Activated T-cell treated with anti-CD3 and anti-CD28 coated beads, Interleukin-2, amount 50 U/mL, for 4 hours (primary cell): ENCODE measurements at regions not wholly inside any gene's neighbourhood (a gene's known extent, or its start where the extent isn't known, plus 50 kb on each side); places are given as distances from the start of the nearest gene placed in this dataset.

Experiments used
- ATAC-seq, 2 donors: fragments of 200-7000 bp; cut with Tn5 transposase; one replicate each; pipeline ENCODE4 v1.10.0; 2021
- DNase-seq: peaks from one replicate; pipeline ENCODE4 v3.0.0-alpha.2; 2020
- H3K27me3 Mint-ChIP-seq: one replicate; pipeline ENCODE4 v1.8.0; 2021; ENCODE audit warnings: low read depth, mixed read lengths
- H3K36me3 Mint-ChIP-seq: one replicate; pipeline ENCODE4 v1.8.0; 2022; ENCODE audit warnings: mixed read lengths; ENCODE audit not compliant: insufficient read depth
- H3K4me1 Mint-ChIP-seq: one replicate; pipeline ENCODE4 v1.8.0; 2021; ENCODE audit warnings: low read depth, mixed read lengths
- H3K4me3 Mint-ChIP-seq: one replicate; pipeline ENCODE4 v1.8.0; 2021; ENCODE audit warnings: mild to moderate bottlenecking, moderate library complexity, mixed read lengths
- H3K9me3 Mint-ChIP-seq: one replicate; pipeline ENCODE4 v1.8.0; 2021; ENCODE audit warnings: mixed read lengths

DNA sequence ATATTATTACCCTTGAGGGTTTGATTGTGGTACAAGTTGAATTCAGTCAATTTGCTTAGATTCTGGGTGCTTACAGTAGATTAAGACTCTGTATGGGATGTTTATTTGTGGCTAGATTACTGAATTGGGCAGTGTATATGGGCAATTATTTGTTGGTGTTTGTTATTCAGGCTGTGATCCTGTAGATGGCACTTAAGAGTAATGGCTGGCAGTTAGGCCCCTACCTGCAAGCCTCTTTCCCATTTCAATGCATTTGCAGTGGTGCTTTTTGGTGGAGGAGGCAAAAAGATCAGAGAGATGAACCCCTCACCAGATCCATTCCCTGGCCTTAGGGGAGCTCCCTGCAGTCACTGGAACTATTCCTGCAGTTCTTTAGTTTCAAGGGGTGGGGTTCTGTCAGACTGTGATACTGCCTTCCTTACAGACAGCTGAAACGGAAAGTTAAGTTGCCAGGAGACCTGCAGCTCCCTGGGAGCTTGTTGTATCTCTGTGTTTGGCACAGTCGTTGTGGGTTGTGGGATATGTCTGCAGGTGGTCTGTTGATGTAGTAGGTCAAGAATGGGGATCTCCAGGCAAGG is 199.5 kb downstream of the AASDHPPT start:
- Mint-ChIP-seq H3K4me3 (no peak overlapping the region), H3K4me1 (no peaks in the 10 kb centered on the region), H3K27me3 (no peaks in the 10 kb centered on the region), H3K36me3 (no peaks in the 10 kb centered on the region), H3K9me3 (peaks cover 5% of the 10 kb centered on the region)
- DNase-seq: no peak
- ATAC-seq: no peak

- H3K4me1 Mint-ChIP-seq: no peaks in the 10 kb centered on the region
- no peaks in the 10 kb centered on the region for H3K27me3 Mint-ChIP-seq
- H3K9me3 Mint-ChIP-seq: peaks cover 5% of the 10 kb centered on the region
- DNase-seq (no peak), ATAC-seq (no peak)
- H3K4me3 Mint-ChIP-seq: no peak overlapping the region
- no peaks in the 10 kb centered on the region for H3K36me3 Mint-ChIP-seq
These were observed 200.0 kb downstream of the AASDHPPT start for GRCh38 chr11:106277484-106277883.

DNA sequence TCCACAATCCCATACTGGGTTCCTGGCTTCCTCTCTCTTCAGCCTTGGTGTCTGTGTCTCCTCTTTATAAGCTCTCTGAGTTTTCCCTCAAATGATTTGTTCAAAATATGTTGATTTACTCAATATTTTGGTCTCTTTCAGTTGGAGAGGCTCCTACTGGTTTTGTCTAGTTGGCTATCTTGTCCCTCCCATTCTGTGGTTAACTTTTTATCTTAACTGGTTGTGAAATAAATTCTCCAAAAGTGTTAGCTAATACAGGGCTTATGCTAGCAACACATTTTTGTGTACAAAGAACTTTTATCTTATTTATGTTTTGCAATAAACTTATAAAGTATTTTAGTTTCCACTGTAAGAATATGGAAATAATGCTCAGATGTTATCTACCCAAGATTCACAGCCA is 200.9 kb downstream of the AASDHPPT start:
- no peak for ATAC-seq
- Mint-ChIP-seq H3K4me3 (no peak overlapping the region), H3K27me3 (no peaks in the 10 kb centered on the region), H3K4me1 (no peaks in the 10 kb centered on the region), H3K9me3 (peaks cover 1% of the 10 kb centered on the region), H3K36me3 (no peaks in the 10 kb centered on the region)
- no peak for DNase-seq

- H3K27me3 Mint-ChIP-seq: no peaks in the 10 kb centered on the region
- H3K9me3 Mint-ChIP-seq: no peaks in the 10 kb centered on the region
- ATAC-seq: no peak
- DNase-seq: no peak
- H3K4me3 Mint-ChIP-seq: no peak overlapping the region
- H3K36me3 Mint-ChIP-seq: no peaks in the 10 kb centered on the region
- H3K4me1 Mint-ChIP-seq: no peaks in the 10 kb centered on the region
These were observed 202.6 kb downstream of the AASDHPPT start for GRCh38 chr11:106280036-106280435.

DNA sequence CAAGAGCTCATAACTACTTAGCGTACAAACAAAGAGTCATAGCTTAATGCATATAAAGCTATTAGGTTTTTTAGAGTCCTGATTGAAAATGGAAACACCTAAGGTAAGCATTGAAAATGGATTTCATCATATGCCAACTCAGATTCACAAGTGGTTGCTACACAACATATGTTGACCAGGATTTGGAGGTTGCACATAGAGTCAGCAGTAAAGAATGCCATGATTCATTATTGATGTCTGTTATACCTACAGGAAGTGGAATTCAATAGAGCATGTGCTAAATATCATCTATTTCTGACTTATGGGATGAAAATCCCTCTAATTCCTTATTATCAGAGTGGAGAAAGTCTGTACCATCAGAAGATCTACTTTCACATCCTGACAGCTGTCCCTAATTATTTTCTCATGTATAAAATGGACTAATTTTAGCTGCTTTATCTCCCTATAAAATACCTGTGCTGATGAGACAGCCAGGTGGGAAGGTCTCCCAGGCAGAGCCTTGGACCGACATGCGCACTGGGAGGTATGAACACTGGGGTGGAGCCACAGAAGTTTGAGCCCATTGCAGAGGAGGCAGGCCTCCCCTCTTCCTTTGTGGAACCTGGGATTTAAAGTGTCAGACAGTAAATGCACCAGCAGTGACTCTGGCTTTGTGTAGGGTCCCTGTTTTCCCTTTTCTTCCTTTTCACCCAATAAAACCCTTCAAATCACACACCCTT is 204.2 kb downstream of the AASDHPPT start:
- Mint-ChIP-seq H3K27me3 (no peaks in the 10 kb centered on the region), H3K9me3 (no peaks in the 10 kb centered on the region), H3K36me3 (no peaks in the 10 kb centered on the region), H3K4me1 (no peaks in the 10 kb centered on the region), H3K4me3 (no peak overlapping the region)
- DNase-seq (no peak), ATAC-seq (no peak)

DNA sequence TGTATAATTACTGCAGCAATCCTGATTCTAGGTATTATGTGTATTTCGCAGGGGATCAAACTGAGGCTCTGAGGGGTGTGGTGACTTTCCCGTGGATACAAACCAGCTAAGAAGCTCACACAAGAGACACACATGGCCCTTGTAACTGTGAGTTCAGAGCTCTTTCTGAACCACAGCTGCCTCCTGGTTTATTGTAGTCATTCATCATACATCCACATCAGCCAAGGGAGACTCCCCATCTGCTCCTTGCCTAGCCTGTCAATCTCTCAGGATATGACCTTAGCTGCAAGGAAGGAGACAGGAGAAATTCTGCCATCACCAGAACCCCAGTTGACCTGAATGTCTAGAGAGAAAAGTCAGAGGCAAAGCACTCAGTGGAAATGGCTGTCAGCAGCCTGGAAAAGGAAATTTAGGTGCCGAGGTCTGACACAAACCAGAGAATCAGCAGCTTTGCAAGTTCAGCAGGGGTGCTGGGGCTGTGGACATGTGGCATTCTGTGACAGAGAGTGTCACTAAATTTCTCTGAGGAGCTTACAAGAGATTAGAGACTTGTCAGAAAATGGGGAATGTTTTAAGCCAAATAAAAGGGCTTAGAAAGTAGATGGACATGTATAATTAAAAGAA is 209.5 kb downstream of the AASDHPPT start:
- no peak for ATAC-seq
- no peaks in the 10 kb centered on the region for H3K27me3 Mint-ChIP-seq
- H3K36me3 Mint-ChIP-seq: no peaks in the 10 kb centered on the region
- H3K9me3 Mint-ChIP-seq: no peaks in the 10 kb centered on the region
- H3K4me1 Mint-ChIP-seq: no peaks in the 10 kb centered on the region
- DNase-seq: no peak
- no peak overlapping the region for H3K4me3 Mint-ChIP-seq

- H3K4me1 Mint-ChIP-seq: no peaks in the 10 kb centered on the region
- no peak for ATAC-seq
- no peaks in the 10 kb centered on the region for H3K36me3 Mint-ChIP-seq
- DNase-seq: no peak
- no peak overlapping the region for H3K4me3 Mint-ChIP-seq
- no peaks in the 10 kb centered on the region for H3K27me3 Mint-ChIP-seq
- no peaks in the 10 kb centered on the region for H3K9me3 Mint-ChIP-seq
These were observed 210.6 kb downstream of the AASDHPPT start for GRCh38 chr11:106288057-106288456.

GRCh38 chr11:106288822-106289387 is 211.4 kb downstream of the AASDHPPT start:
- DNase-seq (no peak), ATAC-seq (no peak)
- Mint-ChIP-seq H3K27me3 (no peaks in the 10 kb centered on the region), H3K9me3 (no peaks in the 10 kb centered on the region), H3K36me3 (no peaks in the 10 kb centered on the region), H3K4me3 (no peak overlapping the region), H3K4me1 (no peaks in the 10 kb centered on the region)

GRCh38 chr11:106292526-106292925 is 215.1 kb downstream of the AASDHPPT start:
- Mint-ChIP-seq H3K27me3 (no peaks in the 10 kb centered on the region), H3K4me1 (no peaks in the 10 kb centered on the region), H3K36me3 (no peaks in the 10 kb centered on the region), H3K9me3 (no peaks in the 10 kb centered on the region), H3K4me3 (no peak overlapping the region)
- no peak for DNase-seq
- no peak for ATAC-seq

- H3K9me3 Mint-ChIP-seq: peaks cover 7% of the 10 kb centered on the region
- no peak overlapping the region for H3K4me3 Mint-ChIP-seq
- no peaks in the 10 kb centered on the region for H3K4me1 Mint-ChIP-seq
These were observed 218.5 kb downstream of the AASDHPPT start for GRCh38 chr11:106295974-106296373.

GRCh38 chr11:106302416-106302815 is 225.0 kb downstream of the AASDHPPT start:
- H3K9me3 Mint-ChIP-seq: peaks cover 30% of the 10 kb centered on the region
- H3K36me3 Mint-ChIP-seq: no peaks in the 10 kb centered on the region
- no peaks in the 10 kb centered on the region for H3K27me3 Mint-ChIP-seq
- DNase-seq (no peak), ATAC-seq (no peak)
- H3K4me3 Mint-ChIP-seq: no peak overlapping the region
- no peaks in the 10 kb centered on the region for H3K4me1 Mint-ChIP-seq

More at GRCh38 chr11:106295974-106296373, 218.5 kb downstream of the AASDHPPT start:
- DNase-seq (no peak), ATAC-seq (no peak)
- H3K36me3 Mint-ChIP-seq: no peaks in the 10 kb centered on the region
- no peaks in the 10 kb centered on the region for H3K27me3 Mint-ChIP-seq

DNA sequence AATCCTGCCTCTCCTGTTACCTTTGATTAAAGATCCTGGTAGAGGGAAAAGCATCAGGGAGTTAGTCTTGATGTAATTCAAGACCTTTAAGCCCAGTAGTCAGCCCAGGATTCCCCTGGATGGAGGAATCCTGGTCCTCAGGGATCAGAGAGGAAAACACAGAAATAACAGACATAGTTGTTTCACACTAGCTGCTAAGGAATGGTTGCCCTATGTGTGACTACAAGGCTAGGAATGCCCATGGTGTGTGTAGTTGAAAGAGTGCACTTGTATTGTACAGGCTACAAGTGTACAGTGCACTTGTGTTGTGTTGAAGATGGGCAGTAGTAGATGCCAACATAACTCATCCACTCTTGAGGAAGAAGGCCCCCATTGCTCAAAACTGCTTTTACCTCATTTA is 226.8 kb downstream of the AASDHPPT start:
- DNase-seq: no peak
- ATAC-seq: no peak
- peaks cover 23% of the 10 kb centered on the region for H3K9me3 Mint-ChIP-seq
- no peaks in the 10 kb centered on the region for H3K36me3 Mint-ChIP-seq
- no peaks in the 10 kb centered on the region for H3K4me1 Mint-ChIP-seq
- no peaks in the 10 kb centered on the region for H3K27me3 Mint-ChIP-seq
- no peak overlapping the region for H3K4me3 Mint-ChIP-seq

DNA sequence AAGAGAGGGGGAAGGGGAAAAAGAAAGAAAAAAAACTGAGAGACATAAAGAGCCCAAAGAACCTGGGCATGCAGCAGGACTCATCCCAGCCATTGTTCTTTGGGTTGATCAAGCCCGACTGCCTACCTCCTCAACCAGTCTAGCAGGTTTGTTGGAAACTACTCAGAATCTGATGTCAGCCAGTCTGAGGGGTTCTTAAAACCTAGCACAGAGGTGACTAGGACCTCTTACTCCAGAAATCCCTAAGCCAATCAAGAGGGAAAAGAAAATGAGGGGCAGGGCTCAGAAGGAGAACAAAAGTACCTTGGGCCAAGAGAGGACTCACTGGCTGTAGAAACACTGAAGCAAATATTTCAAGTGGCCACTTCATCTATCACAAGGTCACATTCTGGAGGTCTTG is 228.0 kb downstream of the AASDHPPT start:
- no peaks in the 10 kb centered on the region for H3K4me1 Mint-ChIP-seq

DNA sequence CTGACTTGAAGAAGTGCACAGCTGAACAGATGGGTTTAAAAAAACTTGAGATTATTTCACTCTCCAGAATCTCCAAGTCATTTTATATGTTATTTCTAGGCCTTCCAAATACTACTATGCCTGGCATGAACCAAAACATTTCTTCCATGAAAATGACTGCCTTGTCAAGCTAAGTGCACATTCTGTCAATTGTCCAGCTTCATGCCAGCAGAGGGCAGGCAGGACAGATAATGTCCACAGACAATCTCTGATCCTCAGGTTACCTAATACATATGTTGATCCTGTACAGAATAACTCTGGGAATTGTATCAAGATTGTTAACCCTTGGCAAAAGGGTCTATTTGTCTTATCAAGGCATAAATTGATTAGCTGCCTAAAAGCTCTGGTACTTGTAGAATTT is 229.5 kb downstream of the AASDHPPT start:
- DNase-seq (no peak), ATAC-seq (no peak)

More for the DNA sequence above, 228.0 kb downstream of the AASDHPPT start:
- Mint-ChIP-seq H3K27me3 (no peaks in the 10 kb centered on the region), H3K9me3 (peaks cover 23% of the 10 kb centered on the region), H3K36me3 (no peaks in the 10 kb centered on the region), H3K4me3 (no peak overlapping the region)
- ATAC-seq: no peak
- DNase-seq: no peak

More for the DNA sequence above, 229.5 kb downstream of the AASDHPPT start:
- Mint-ChIP-seq H3K9me3 (peaks cover 23% of the 10 kb centered on the region), H3K4me1 (no peaks in the 10 kb centered on the region), H3K4me3 (no peak overlapping the region), H3K36me3 (no peaks in the 10 kb centered on the region), H3K27me3 (no peaks in the 10 kb centered on the region)
